ENCODE measurements at regions not wholly inside any gene's neighbourhood (a gene's known extent, or its start where the extent isn't known, plus 50 kb on each side); places are given as distances from the start of the nearest gene placed in this dataset.

DNA sequence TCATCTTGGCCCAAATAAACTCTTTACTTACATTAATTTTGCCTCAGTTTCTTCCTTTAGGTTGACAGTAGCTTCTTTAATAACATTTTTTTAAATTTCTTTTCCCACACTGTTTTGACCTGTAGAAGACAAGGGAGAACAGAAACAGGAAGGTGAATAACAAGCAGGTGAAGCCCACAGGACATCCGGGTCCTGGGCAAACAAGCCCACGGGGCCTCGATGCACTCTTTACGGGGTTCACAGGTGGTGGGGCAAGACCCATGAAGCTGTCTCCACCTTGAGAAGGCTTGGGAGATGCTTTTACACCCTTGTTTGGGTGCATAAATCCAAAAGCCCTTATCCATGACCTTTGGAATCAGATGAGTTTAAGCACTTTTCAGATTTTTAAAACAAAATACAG, 301.0 kb upstream of the MGAT5 start:
- TF ChIP-seq, protein P1, sequence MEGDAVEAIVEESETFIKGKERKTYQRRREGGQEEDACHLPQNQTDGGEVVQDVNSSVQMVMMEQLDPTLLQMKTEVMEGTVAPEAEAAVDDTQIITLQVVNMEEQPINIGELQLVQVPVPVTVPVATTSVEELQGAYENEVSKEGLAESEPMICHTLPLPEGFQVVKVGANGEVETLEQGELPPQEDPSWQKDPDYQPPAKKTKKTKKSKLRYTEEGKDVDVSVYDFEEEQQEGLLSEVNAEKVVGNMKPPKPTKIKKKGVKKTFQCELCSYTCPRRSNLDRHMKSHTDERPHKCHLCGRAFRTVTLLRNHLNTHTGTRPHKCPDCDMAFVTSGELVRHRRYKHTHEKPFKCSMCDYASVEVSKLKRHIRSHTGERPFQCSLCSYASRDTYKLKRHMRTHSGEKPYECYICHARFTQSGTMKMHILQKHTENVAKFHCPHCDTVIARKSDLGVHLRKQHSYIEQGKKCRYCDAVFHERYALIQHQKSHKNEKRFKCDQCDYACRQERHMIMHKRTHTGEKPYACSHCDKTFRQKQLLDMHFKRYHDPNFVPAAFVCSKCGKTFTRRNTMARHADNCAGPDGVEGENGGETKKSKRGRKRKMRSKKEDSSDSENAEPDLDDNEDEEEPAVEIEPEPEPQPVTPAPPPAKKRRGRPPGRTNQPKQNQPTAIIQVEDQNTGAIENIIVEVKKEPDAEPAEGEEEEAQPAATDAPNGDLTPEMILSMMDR (IDR thresholded peaks at IDR 0.05; ENCODE audit: low read depth, low read length) = no peak
- no peak for TF ChIP-seq EZH2phosphoT487 (IDR thresholded peaks at IDR 0.05; ENCODE audit: low read depth)
- Histone ChIP-seq H3K4me2 (ENCODE audit: low read length) (peak overlapping the region; percentile 80), H3K79me2 (ENCODE audit: low read length) (no peaks in the 10 kb centered on the region), H3K27me3 (ENCODE audit: low read depth, low read length) (peaks cover 47% of the 10 kb centered on the region), H4K20me1 (ENCODE audit: insufficient read depth, low read length) (no peaks in the 10 kb centered on the region), H3K9ac (ENCODE audit: low read length) (no peak overlapping the region; the same call in 1 of the 2 replicates), H3K27ac (ENCODE audit: low read length) (peak overlapping the region; percentile 72), H3K4me3 (ENCODE audit: low read length) (peak overlapping the region; percentile 34), H3K4me1 (ENCODE audit: low read length) (peaks cover 50% of the 10 kb centered on the region), H3K36me3 (replicated peaks; ENCODE audit: low read depth, low read length) (no peaks in the 10 kb centered on the region), H2AFZ (ENCODE audit: low read depth, low read length) (no peak overlapping the region), H3K9me3 (ENCODE audit: insufficient read depth, low read length) (no peaks in the 10 kb centered on the region)

DNA sequence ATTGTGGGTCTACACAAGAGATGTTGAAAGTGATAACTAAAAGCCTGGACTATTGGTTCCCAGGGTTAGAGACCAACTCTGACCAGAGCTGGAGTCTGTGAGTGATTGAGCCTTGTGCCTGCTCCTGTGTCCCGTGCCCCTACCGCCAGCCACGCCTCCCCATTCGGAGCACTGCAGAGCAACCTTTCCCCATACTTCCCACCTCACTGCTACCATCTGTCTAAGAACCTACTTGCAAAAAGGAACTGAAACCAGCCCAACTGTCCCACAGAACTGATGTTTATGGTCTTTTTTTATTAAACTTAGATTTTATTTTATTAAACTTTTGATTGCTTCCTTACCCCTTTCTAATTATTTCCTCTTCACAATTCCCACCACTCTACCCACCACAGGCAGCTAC, 300.3 kb upstream of the MGAT5 start:
- Histone ChIP-seq H3K36me3 (replicated peaks; ENCODE audit: low read depth, low read length) (no peaks in the 10 kb centered on the region), H3K9ac (ENCODE audit: low read length) (no peak overlapping the region), H3K4me1 (ENCODE audit: low read length) (peaks cover 50% of the 10 kb centered on the region), H3K4me3 (ENCODE audit: low read length) (peak overlapping the region; percentile 34), H3K9me3 (ENCODE audit: insufficient read depth, low read length) (no peaks in the 10 kb centered on the region), H3K4me2 (ENCODE audit: low read length) (peak overlapping the region; percentile 80), H3K27me3 (ENCODE audit: low read depth, low read length) (peaks cover 54% of the 10 kb centered on the region), H4K20me1 (ENCODE audit: insufficient read depth, low read length) (no peaks in the 10 kb centered on the region), H3K79me2 (ENCODE audit: low read length) (no peaks in the 10 kb centered on the region), H2AFZ (ENCODE audit: low read depth, low read length) (no peak overlapping the region), H3K27ac (ENCODE audit: low read length) (peak overlapping the region; percentile 4; the same call in 1 of the 2 replicates)
- TF ChIP-seq, protein P1 (IDR thresholded peaks at IDR 0.05; ENCODE audit: low read depth, low read length) = no peak
- TF ChIP-seq EZH2phosphoT487 (IDR thresholded peaks at IDR 0.05; ENCODE audit: low read depth) = no peak

DNA sequence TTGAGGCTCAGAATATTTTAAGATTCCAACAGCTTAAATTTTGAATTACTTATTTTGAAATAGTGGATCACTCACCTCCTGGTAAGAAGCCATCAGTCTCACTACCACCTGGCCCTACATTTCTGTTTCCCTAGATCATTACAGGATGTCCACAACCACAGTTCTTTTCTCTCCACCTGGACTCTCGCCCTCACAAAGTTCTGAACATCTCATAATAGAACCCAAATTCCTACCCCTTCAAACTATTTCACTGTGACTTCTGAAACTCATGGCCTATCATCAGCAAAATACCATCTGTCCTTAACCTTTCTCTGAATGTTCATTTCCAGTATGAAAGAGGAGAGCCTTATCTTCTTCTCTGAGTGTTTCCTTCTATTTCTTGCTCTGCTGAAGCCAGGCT, 299.2 kb upstream of the MGAT5 start:
- Histone ChIP-seq H3K27ac (ENCODE audit: low read length) (no peak overlapping the region), H3K27me3 (ENCODE audit: low read depth, low read length) (peaks cover 55% of the 10 kb centered on the region), H4K20me1 (ENCODE audit: insufficient read depth, low read length) (no peaks in the 10 kb centered on the region), H3K4me3 (ENCODE audit: low read length) (no peak overlapping the region), H3K4me1 (ENCODE audit: low read length) (peaks cover 50% of the 10 kb centered on the region), H3K4me2 (ENCODE audit: low read length) (no peak overlapping the region), H2AFZ (ENCODE audit: low read depth, low read length) (no peak overlapping the region), H3K9ac (ENCODE audit: low read length) (no peak overlapping the region), H3K36me3 (replicated peaks; ENCODE audit: low read depth, low read length) (no peaks in the 10 kb centered on the region), H3K79me2 (ENCODE audit: low read length) (no peaks in the 10 kb centered on the region), H3K9me3 (ENCODE audit: insufficient read depth, low read length) (no peaks in the 10 kb centered on the region)
- TF ChIP-seq EZH2phosphoT487 (IDR thresholded peaks at IDR 0.05; ENCODE audit: low read depth) = no peak

DNA sequence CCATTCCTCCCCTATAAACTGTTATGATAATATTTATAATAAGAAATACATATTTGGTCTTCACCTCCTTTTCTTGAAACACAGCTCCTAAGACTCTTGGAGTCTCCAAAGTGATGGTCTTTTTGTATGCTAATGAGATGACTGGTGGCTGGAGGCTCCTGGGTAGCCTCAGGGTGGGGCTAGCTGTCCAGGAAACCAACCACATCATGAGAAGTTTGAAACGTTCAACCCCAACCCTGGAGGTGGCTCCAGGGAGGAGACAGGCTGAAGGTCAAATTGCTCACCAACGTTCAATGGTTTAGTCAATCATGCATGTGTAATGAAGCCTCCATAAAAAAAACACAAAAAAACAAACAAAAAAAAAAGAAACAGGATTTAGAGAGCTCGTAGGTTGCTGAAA, 298.7 kb upstream of the MGAT5 start:
- Histone ChIP-seq H3K9me3 (ENCODE audit: insufficient read depth, low read length) (no peaks in the 10 kb centered on the region), H3K4me2 (ENCODE audit: low read length) (no peak overlapping the region), H3K4me3 (ENCODE audit: low read length) (no peak overlapping the region), H2AFZ (ENCODE audit: low read depth, low read length) (no peak overlapping the region), H3K4me1 (ENCODE audit: low read length) (peaks cover 48% of the 10 kb centered on the region), H3K27me3 (ENCODE audit: low read depth, low read length) (peaks cover 52% of the 10 kb centered on the region), H3K27ac (ENCODE audit: low read length) (no peak overlapping the region), H4K20me1 (ENCODE audit: insufficient read depth, low read length) (no peaks in the 10 kb centered on the region), H3K36me3 (replicated peaks; ENCODE audit: low read depth, low read length) (no peaks in the 10 kb centered on the region), H3K9ac (ENCODE audit: low read length) (no peak overlapping the region), H3K79me2 (ENCODE audit: low read length) (no peaks in the 10 kb centered on the region)
- TF ChIP-seq EZH2phosphoT487 (IDR thresholded peaks at IDR 0.05; ENCODE audit: low read depth) = no peak
- TF ChIP-seq, protein P1 (IDR thresholded peaks at IDR 0.05; ENCODE audit: low read depth, low read length) = peak; percentile 20; the same call in 1 of the 2 replicates

Measured in OCI-LY3 (cell line).